Caco-2 (cell line): ENCODE measurements at regions not wholly inside any gene's neighbourhood (a gene's known extent, or its start where the extent isn't known, plus 50 kb on each side); places are given as distances from the start of the nearest gene placed in this dataset.

Experiments used
- BruUV-seq: library from RNA; stranded (reverse); fragments of 400-500 nt; replicated peaks from 2 replicates; lab custom pipeline; 2021; lab: Mats Ljungman, UMichigan
- CTCF ChIA-PET: fragments of 300-600 bp; sonication (Branson Sonifier 250); formaldehyde crosslinking; loops from one replicate; lab custom pipeline; 2022; ENCODE audit warnings: antibody characterized with exemption; lab: Charles Lee
- POLR2A ChIA-PET: fragments of 300-600 bp; sonication (Branson Sonifier 250); formaldehyde crosslinking; loops from one replicate; lab custom pipeline; 2022; ENCODE audit warnings: antibody characterized with exemption; lab: Charles Lee
- DNase-seq, 2 experiments: peaks; one replicate each; pipeline versions ENCODE4 v3.0.0 to v3.0.0-alpha.2; 2020 to 2022
- H3K27me3 ChIP-seq: replicated peaks from 2 replicates; pipeline ENCODE4 v1.6.0; 2011; ENCODE audit warnings: low read length; ENCODE audit not compliant: control insufficient read depth, insufficient read depth
- H3K36me3 ChIP-seq: 2 replicates; pipeline ENCODE4 v1.5.1; 2011; ENCODE audit warnings: low read length; ENCODE audit not compliant: control insufficient read depth, insufficient read depth
- H3K4me1 ChIP-seq: fragments of 250-450 bp; sonication (Bioruptor Pico); 2 replicates; pipeline ENCODE4 v1.5.1; 2020; ENCODE audit warnings: mild to moderate bottlenecking
- H3K4me3 ChIP-seq: 2 replicates; pipeline ENCODE4 v1.5.1; 2011; ENCODE audit warnings: low read depth, mild to moderate bottlenecking, control low read depth, low read length
- H3K9me3 ChIP-seq: fragments of 250-450 bp; sonication (Bioruptor Pico); 2 replicates; pipeline ENCODE4 v1.5.1; 2020; ENCODE audit warnings: mild to moderate bottlenecking, moderate library complexity
- H3K27ac Mint-ChIP-seq: one replicate; pipeline ENCODE4 v1.8.0; 2022; ENCODE audit warnings: mixed read lengths; ENCODE audit not compliant: unreplicated experiment
- H3K27me3 Mint-ChIP-seq: one replicate; pipeline ENCODE4 v1.8.0; 2022; ENCODE audit warnings: mixed read lengths; ENCODE audit not compliant: insufficient read depth, unreplicated experiment
- H3K36me3 Mint-ChIP-seq: one replicate; pipeline ENCODE4 v1.8.0; 2022; ENCODE audit warnings: mild to moderate bottlenecking, mixed read lengths; ENCODE audit not compliant: insufficient read depth, unreplicated experiment
- H3K4me1 Mint-ChIP-seq: one replicate; pipeline ENCODE4 v1.8.0; 2022; ENCODE audit warnings: low read depth, mixed read lengths; ENCODE audit not compliant: unreplicated experiment
- H3K4me3 Mint-ChIP-seq: one replicate; pipeline ENCODE4 v1.8.0; 2022; ENCODE audit warnings: mild to moderate bottlenecking, moderate library complexity, mixed read lengths; ENCODE audit not compliant: unreplicated experiment
- H3K9me3 Mint-ChIP-seq: one replicate; pipeline ENCODE4 v1.8.0; 2022; ENCODE audit warnings: mixed read lengths; ENCODE audit not compliant: unreplicated experiment
- intact Hi-C: fragments of 100-400 bp; cut with micrococcal nuclease; formaldehyde crosslinking; loops from one replicate; pipeline ENCODE4 v1.10.0; 2022; ENCODE audit not compliant: unreplicated experiment
- TF ChIP-seq, protein P1 (sequence below), 2 experiments: fragments of 200-600 bp in 1 of 2; IDR thresholded peaks; 1 replicate in 1 of 2; 2 replicates in 1 of 2; pipeline versions ENCODE4 v1.5.1 to v1.8.0; 2011 to 2022; ENCODE audit warnings: antibody characterized with exemption in 1 of 2, control low read depth in 1 of 2, inconsistent platforms in 1 of 2, low read depth in 1 of 2, low read length in 1 of 2, mild to moderate bottlenecking in 1 of 2, moderate library complexity in 1 of 2; ENCODE audit not compliant: insufficient read depth in 1 of 2, severe bottlenecking in 1 of 2, unreplicated experiment in 1 of 2

GRCh38 chr6:105808571-105808970 is 277.6 kb upstream of the PRDM1 start:
- Histone ChIP-seq H3K4me1 (peaks cover 14% of the 10 kb centered on the region), H3K27me3 (no peaks in the 10 kb centered on the region), H3K4me3 (no peak overlapping the region), H3K36me3 (no peaks in the 10 kb centered on the region), H3K9me3 (no peaks in the 10 kb centered on the region)
- peaks cover 8% of the 10 kb centered on the region for H3K4me1 Mint-ChIP-seq
- H3K9me3 Mint-ChIP-seq = peaks cover 10% of the 10 kb centered on the region
- no peak overlapping the region for H3K4me3 Mint-ChIP-seq
- ChIA-PET CTCF (no interaction called here), POLR2A (no interaction called here)
- BruUV-seq = no TSS peak
- no peaks in the 10 kb centered on the region for H3K27me3 Mint-ChIP-seq
- TF ChIP-seq, protein P1, sequence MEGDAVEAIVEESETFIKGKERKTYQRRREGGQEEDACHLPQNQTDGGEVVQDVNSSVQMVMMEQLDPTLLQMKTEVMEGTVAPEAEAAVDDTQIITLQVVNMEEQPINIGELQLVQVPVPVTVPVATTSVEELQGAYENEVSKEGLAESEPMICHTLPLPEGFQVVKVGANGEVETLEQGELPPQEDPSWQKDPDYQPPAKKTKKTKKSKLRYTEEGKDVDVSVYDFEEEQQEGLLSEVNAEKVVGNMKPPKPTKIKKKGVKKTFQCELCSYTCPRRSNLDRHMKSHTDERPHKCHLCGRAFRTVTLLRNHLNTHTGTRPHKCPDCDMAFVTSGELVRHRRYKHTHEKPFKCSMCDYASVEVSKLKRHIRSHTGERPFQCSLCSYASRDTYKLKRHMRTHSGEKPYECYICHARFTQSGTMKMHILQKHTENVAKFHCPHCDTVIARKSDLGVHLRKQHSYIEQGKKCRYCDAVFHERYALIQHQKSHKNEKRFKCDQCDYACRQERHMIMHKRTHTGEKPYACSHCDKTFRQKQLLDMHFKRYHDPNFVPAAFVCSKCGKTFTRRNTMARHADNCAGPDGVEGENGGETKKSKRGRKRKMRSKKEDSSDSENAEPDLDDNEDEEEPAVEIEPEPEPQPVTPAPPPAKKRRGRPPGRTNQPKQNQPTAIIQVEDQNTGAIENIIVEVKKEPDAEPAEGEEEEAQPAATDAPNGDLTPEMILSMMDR (IDR thresholded peaks at IDR 0.05; ENCODE audit: insufficient read depth in 1 of 2, low read depth in 1 of 2, low read length in 1 of 2, severe bottlenecking in 1 of 2, unreplicated experiment in 1 of 2) = no peak
- no peak overlapping the region for H3K27ac Mint-ChIP-seq
- intact Hi-C loops = no loop called here
- peaks cover 2% of the 10 kb centered on the region for H3K36me3 Mint-ChIP-seq
- DNase-seq = no peak

- Mint-ChIP-seq H3K27ac (no peak overlapping the region), H3K9me3 (peaks cover 10% of the 10 kb centered on the region), H3K4me3 (no peak overlapping the region), H3K27me3 (no peaks in the 10 kb centered on the region), H3K36me3 (no peaks in the 10 kb centered on the region), H3K4me1 (peaks cover 5% of the 10 kb centered on the region)
- Histone ChIP-seq H3K9me3 (no peaks in the 10 kb centered on the region), H3K4me1 (peaks cover 9% of the 10 kb centered on the region; the same call in 1 of the 2 replicates), H3K4me3 (no peak overlapping the region), H3K36me3 (no peaks in the 10 kb centered on the region), H3K27me3 (no peaks in the 10 kb centered on the region)
- intact Hi-C loops = no loop called here
- POLR2A ChIA-PET = no interaction called here
- TF ChIP-seq, protein P1 (IDR thresholded peaks at IDR 0.05; ENCODE audit: insufficient read depth in 1 of 2, low read depth in 1 of 2, low read length in 1 of 2, severe bottlenecking in 1 of 2, unreplicated experiment in 1 of 2) = no peak
- no TSS peak for BruUV-seq
- CTCF ChIA-PET = no interaction called here
- DNase-seq = no peak
These were observed 278.2 kb upstream of the PRDM1 start for GRCh38 chr6:105807905-105808304.

GRCh38 chr6:105806486-105806920 is 279.6 kb upstream of the PRDM1 start:
- no peaks in the 10 kb centered on the region for H3K27me3 Mint-ChIP-seq
- POLR2A ChIA-PET = no interaction called here
- no TSS peak for BruUV-seq

More at GRCh38 chr6:105806486-105806920, 279.6 kb upstream of the PRDM1 start:
- TF ChIP-seq, protein P1 (IDR thresholded peaks at IDR 0.05; ENCODE audit: insufficient read depth in 1 of 2, low read depth in 1 of 2, low read length in 1 of 2, severe bottlenecking in 1 of 2, unreplicated experiment in 1 of 2) = no peak
- Mint-ChIP-seq H3K4me3 (no peak overlapping the region), H3K36me3 (no peaks in the 10 kb centered on the region), H3K9me3 (peaks cover 10% of the 10 kb centered on the region), H3K4me1 (peaks cover 5% of the 10 kb centered on the region), H3K27ac (no peak overlapping the region)
- DNase-seq = no peak
- Histone ChIP-seq H3K27me3 (no peaks in the 10 kb centered on the region), H3K4me3 (no peak overlapping the region), H3K9me3 (no peaks in the 10 kb centered on the region), H3K4me1 (peaks cover 9% of the 10 kb centered on the region; the same call in 1 of the 2 replicates), H3K36me3 (no peaks in the 10 kb centered on the region)
- CTCF ChIA-PET = no interaction called here
- intact Hi-C loops = no loop called here
